ENCODE measurements at regions not wholly inside any gene's neighbourhood (a gene's known extent, or its start where the extent isn't known, plus 50 kb on each side); places are given as distances from the start of the nearest gene placed in this dataset.

GRCh38 chr10:3836222-3836820 is 51.3 kb upstream of the KLF6 start:
- CTCF ChIA-PET = interaction anchor here (0.8 to 2.3 kb wide), 3 partner anchors 15 to 24 kb away, joined by 3 to 9 read pairs (median 7); no protein-coding TSS in a partner anchor
- POLR2A ChIA-PET = interaction anchor here (1.1 to 1.3 kb wide), 3 partner anchors 16 to 51 kb away, joined by 3 to 12 read pairs (median 4); partner anchors contain the start of gene KLF6
- TF ChIP-seq CTCF (IDR thresholded peaks at IDR 0.05; ENCODE audit: control extremely low read depth, extremely low read depth, low read depth, missing control alignments) = no peak
- DNase-seq (ENCODE audit: extremely low spot score) = peak; percentile 53

- TF ChIP-seq CTCF (IDR thresholded peaks at IDR 0.05; ENCODE audit: control extremely low read depth, extremely low read depth, low read depth, missing control alignments) = no peak
- ChIA-PET POLR2A (interaction anchor here (1.1 to 1.3 kb wide), 3 partner anchors 16 to 51 kb away, joined by 3 to 12 read pairs (median 4); partner anchors contain the start of gene KLF6), CTCF (interaction anchor here (0.8 to 2.3 kb wide), 3 partner anchors 16 to 24 kb away, joined by 3 to 9 read pairs (median 7); no protein-coding TSS in a partner anchor)
- no peak for DNase-seq (ENCODE audit: extremely low spot score)
Measured at GRCh38 chr10:3835770-3836169, 50.8 kb upstream of the KLF6 start.

- TF ChIP-seq CTCF (IDR thresholded peaks at IDR 0.05; ENCODE audit: control extremely low read depth, extremely low read depth, low read depth, missing control alignments) = no peak
- ChIA-PET CTCF (interaction anchor here (1.1 to 2.8 kb wide), 5 partner anchors 9 to 31 kb away, joined by 3 to 9 read pairs (median 7); no protein-coding TSS in a partner anchor), POLR2A (interaction anchor here (1.1 to 1.3 kb wide), 2 partner anchors 28 to 50 kb away, joined by 3 to 12 read pairs; partner anchors contain the start of gene KLF6)
- DNase-seq (ENCODE audit: extremely low spot score) = no peak
Measured at GRCh38 chr10:3834947-3835346, 49.9 kb upstream of the KLF6 start.

Data from GM10248 (cell line).